Loucy (cell line): ENCODE measurements at regions not wholly inside any gene's neighbourhood (a gene's known extent, or its start where the extent isn't known, plus 50 kb on each side); places are given as distances from the start of the nearest gene placed in this dataset.

Experiments used
- EZH2phosphoT487 ChIP-seq: fragments of 200-600 bp; IDR thresholded peaks from 2 replicates; pipeline ENCODE4 v1.6.1; 2018; ENCODE audit warnings: antibody characterized with exemption, mild to moderate bottlenecking, moderate library complexity, borderline replicate concordance
- TF ChIP-seq, protein P1 (sequence below): fragments of 200-600 bp; sonication (generic); conservative IDR thresholded peaks from 2 replicates; pipeline ENCODE4 v1.5.1; 2014; ENCODE audit warnings: mild to moderate bottlenecking, antibody characterized with exemption, low read length

DNA sequence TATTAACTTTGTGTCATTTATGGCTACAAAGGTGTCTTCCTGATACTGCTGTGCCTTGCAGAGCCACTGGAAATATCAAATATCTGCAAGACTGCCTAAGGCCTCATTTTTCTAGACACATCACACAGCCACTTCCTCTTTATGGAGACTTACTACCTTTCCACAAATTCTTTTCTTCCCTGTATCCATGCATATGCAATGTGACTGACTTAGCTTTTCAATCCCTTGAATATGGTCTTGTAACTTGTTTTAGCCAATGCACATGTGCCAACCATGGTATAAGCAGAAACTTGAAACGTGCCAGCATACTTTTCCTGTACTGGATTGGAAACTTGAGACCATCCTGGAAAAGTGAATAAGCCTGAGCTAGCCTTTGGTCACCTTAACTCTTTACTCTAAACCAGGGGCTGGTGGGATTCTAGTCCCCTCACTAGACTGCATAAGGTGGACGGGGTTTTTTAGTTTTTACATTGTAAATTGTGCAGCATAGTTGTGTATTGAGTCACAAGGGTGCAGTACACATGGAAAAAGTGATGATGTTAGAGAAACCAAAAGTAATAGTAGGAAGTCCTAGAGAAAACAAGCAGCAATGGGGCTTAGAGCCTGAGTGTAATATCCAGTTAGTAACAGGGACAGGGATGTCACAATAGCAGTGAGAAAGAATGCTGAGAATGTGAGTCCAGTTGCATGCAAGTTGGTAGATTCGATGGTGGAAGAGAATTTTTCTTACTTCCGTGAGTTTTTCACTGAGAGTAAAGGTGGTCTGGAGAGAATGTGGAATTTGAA lies 879.5 kb downstream of the SORCS1 start:
- TF ChIP-seq, protein P1, sequence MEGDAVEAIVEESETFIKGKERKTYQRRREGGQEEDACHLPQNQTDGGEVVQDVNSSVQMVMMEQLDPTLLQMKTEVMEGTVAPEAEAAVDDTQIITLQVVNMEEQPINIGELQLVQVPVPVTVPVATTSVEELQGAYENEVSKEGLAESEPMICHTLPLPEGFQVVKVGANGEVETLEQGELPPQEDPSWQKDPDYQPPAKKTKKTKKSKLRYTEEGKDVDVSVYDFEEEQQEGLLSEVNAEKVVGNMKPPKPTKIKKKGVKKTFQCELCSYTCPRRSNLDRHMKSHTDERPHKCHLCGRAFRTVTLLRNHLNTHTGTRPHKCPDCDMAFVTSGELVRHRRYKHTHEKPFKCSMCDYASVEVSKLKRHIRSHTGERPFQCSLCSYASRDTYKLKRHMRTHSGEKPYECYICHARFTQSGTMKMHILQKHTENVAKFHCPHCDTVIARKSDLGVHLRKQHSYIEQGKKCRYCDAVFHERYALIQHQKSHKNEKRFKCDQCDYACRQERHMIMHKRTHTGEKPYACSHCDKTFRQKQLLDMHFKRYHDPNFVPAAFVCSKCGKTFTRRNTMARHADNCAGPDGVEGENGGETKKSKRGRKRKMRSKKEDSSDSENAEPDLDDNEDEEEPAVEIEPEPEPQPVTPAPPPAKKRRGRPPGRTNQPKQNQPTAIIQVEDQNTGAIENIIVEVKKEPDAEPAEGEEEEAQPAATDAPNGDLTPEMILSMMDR: no peak
- no peak for TF ChIP-seq EZH2phosphoT487
